Spinal cord (tissue), 9 donors: ENCODE measurements at regions not wholly inside any gene's neighbourhood (a gene's known extent, or its start where the extent isn't known, plus 50 kb on each side); places are given as distances from the start of the nearest gene placed in this dataset.
A peak's percentile ranks its signal among the peaks of the same experiment; 100 is the strongest.

Source experiments
- DNase-seq, 6 donors: peaks; one replicate each; pipeline versions ENCODE4 v3.0.0 to v3.0.0-alpha.2; 2013 to 2015; ENCODE audit warnings: low spot score in 6 of 6, low read depth in 4 of 6
- H3K27ac ChIP-seq: one replicate; pipeline ENCODE4 v1.5.1; 2013; ENCODE audit warnings: low read depth, low read length, control low read depth
- H3K27me3 ChIP-seq: one replicate; pipeline ENCODE4 v1.6.1; 2013; ENCODE audit warnings: low read length; ENCODE audit not compliant: control insufficient read depth, insufficient read depth
- H3K36me3 ChIP-seq: one replicate; pipeline ENCODE4 v1.6.1; 2013; ENCODE audit warnings: low read length; ENCODE audit not compliant: control insufficient read depth, insufficient read depth
- H3K4me1 ChIP-seq: one replicate; pipeline ENCODE4 v1.6.1; 2013; ENCODE audit warnings: low read length; ENCODE audit not compliant: control insufficient read depth, insufficient read depth
- H3K4me3 ChIP-seq: one replicate; pipeline ENCODE4 v1.5.1; 2013; ENCODE audit warnings: low read depth, low read length, control low read depth
- H3K9me3 ChIP-seq: one replicate; pipeline ENCODE4 v1.6.1; 2013; ENCODE audit warnings: low read length; ENCODE audit not compliant: control insufficient read depth, insufficient read depth
- WGBS: methylation state at CpG from one replicate; pipeline ENCODE4 v1.1.5; 2013; ENCODE audit warnings: missing lambda C conversion rate; ENCODE audit not compliant: insufficient coverage; 5-methylcytosine and 5-hydroxymethylcytosine counted together
- donor health status: healthy.

DNA sequence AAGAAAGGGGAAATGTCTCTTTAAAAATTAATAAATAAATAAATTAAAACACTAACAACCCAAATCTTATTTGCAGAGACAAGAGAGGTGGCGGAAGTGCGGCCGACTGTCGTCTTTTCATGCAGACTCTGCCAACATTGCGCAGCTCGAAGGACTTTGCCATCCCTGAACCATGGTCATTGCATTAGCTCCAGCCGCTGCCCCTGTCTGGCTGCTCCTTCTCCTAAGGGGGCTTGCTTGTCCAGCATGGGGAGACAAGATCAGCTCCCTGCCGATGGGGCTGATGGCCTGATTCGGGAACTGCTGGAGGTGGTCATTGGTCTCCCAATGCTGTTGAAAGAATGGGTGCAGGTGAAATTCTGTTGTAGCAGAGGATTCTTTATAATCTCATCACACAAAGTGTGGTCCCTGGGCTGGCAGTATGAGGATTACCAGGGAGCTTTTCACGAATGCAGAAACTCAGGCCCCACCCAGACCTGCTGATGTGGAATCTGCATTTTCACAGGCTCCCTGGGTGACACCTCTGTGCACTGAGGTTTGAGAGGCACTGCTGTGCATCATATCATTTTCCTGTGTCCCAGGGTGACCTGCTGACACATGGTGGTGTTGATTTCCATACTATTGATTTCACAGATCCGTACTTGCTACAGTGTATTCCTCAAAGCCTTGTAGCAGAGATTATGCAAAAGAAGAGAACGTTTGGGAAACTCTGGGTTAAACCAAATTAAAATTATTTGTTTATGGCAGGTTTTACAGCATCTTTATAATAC is 172.4 kb upstream of the ZMIZ1 start:
- no peaks in the 10 kb centered on the region for H3K27me3 ChIP-seq
- 53% methylated on average over 9 of the region's 12 CpGs for WGBS
- H3K27ac ChIP-seq: no peak overlapping the region
- H3K36me3 ChIP-seq: no peaks in the 10 kb centered on the region
- peak in 1 of 6 donors; percentile 76 for DNase-seq
- no peaks in the 10 kb centered on the region for H3K9me3 ChIP-seq
- H3K4me1 ChIP-seq: peaks cover 6% of the 10 kb centered on the region
- no peak overlapping the region for H3K4me3 ChIP-seq

DNA sequence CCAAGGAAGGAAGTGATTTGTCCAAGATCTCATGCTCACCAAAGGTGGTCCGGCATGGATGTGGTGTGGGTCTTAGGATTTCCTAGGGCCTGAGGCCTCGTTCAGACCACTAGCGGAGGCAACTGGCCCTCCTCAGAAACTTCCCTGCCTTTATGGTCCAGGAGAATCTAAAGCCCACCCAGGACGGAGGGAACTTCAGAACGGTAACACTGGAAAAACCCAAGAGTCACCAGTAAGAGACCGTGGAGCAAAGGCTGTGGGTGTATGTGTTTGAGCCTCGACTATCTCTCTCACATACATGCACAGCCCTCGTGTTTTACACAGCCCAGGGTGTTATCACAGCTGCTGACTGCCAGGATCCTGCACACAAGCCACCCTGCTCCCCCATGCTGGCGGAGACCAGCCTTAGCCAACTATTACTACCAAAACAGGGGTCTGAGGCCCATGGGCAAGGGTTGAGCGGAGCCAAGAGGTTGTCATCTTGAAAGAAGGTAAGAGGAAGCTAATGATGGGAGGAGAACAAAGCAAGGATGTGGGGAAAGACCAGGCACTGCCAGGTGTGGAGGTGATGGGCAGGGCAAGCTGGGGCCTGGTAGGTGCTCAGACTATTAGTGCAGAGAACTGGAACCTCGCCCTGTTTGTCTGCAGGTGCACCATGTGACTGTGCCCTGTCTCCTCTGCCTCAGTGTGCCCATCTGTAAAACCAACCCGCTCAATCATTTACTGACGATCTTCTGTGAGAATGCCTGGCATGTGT is 170.2 kb upstream of the ZMIZ1 start:
- Histone ChIP-seq H3K4me3 (no peak overlapping the region), H3K9me3 (no peaks in the 10 kb centered on the region), H3K4me1 (peaks cover 6% of the 10 kb centered on the region), H3K36me3 (no peaks in the 10 kb centered on the region), H3K27ac (no peak overlapping the region), H3K27me3 (no peaks in the 10 kb centered on the region)
- 91% methylated on average over 5 of the region's 13 CpGs for WGBS
- DNase-seq: no peak

DNA sequence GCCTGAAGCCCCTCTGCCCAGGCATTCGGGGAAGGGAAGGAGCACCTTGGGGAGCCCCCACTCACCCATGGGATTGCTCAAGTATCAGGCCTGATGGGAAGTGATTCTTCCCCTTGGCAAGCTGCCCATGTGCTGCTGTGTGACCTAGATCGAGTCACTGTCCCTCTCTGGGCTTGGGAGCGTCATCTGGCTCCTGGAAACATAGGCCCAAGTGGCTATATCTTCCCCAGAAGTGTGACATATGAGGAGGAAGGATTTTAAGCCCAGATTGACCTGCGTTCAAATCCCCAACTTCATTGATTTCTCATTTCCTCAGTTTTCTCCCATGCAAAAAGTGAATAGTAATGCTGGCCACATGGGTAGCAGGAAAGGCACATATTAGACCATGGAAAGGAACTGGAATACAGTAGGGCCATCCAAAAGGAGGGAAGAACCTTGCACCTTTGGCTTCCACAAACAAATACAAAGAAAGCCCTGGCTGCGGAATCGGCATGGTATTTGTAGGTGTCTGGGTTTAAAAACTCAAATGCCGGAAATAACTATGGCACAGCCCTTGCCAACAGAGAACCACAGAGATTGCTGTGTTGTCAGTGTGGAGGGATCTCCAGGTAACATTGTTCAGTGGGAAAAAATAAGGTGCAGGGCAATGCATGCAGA is 169.5 kb upstream of the ZMIZ1 start:
- no peaks in the 10 kb centered on the region for H3K9me3 ChIP-seq

DNA sequence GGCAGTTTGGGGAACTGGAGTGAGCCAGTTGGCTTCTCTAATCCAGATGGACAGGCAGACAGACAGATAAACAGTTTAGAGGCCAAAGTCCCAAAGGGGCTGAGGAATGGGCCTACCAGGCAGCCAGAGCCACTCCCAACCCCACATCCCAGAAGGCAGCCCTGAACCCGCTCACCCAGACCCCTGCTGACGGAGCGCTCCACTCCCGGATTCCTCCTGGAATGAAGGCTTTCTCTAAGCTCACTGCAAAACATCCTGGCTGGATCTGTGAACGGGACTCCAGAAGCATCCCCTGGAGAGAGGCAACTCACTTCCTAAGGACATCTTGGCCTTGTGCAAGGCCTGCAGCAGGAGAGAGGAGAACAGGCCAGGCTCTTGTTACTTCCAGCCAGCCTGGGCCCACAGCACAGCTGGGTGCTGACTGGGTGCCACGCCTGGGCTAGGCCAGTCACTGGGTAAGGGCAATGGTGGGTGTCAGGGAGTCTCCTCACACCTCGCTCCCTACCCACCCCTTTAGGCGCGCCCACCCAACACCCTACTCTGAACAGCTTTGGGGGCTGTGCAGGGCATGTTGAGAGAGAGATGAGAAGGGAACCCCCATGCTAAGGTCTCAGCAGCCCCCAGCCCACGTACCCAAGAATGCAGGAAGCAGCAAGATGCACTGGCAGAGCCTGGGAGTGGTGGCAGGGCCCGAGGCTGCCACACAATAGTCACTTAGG is 168.6 kb upstream of the ZMIZ1 start:
- WGBS: 65% methylated on average over 6 of the region's 11 CpGs
- Histone ChIP-seq H3K4me1 (peaks cover 6% of the 10 kb centered on the region), H3K27me3 (no peaks in the 10 kb centered on the region), H3K36me3 (no peaks in the 10 kb centered on the region), H3K27ac (peak overlapping the region; percentile 10), H3K9me3 (no peaks in the 10 kb centered on the region), H3K4me3 (no peak overlapping the region)
- DNase-seq: no peak

More for the DNA sequence above, 169.5 kb upstream of the ZMIZ1 start:
- DNase-seq: no peak
- Histone ChIP-seq H3K36me3 (no peaks in the 10 kb centered on the region), H3K4me3 (no peak overlapping the region), H3K27me3 (no peaks in the 10 kb centered on the region), H3K27ac (no peak overlapping the region), H3K4me1 (peaks cover 6% of the 10 kb centered on the region)
- WGBS: 98% methylated on average over 4 of the region's 7 CpGs

DNA sequence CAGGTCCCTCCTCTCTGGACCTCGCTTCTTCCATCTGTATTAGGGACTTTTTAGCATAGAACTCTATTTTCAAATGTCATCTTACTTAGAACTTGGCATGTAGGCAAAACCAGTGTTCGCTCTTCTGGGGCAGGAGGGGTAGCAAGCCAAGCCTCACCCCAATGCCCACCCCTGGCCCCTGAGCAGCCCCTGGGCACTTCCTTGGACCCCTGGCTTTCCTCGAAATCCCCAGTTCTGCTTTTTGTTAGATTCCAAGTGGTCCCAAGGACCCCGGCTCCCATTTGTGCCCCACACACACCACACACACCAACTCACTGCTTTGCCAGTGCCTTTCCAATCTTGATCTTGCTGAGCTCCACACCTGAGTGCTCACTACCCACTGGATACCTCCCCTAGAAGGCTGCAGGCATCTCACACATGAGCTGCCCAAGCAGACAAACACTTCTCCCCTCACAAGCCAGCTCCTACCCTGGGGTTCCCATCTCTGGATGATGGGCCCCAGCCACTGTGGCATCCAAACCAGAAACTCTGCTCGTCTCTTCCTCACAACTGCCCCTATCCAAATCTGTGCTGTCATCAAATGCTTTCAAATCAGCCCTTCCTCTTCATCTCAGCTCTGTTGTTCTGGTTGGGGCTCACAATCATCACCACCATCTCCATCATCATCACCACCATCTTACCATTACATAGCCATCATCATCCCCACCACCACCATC is 167.9 kb upstream of the ZMIZ1 start:
- WGBS: 100% methylated on average over 5 of the region's 5 CpGs
- Histone ChIP-seq H3K27ac (no peak overlapping the region), H3K36me3 (no peaks in the 10 kb centered on the region)

DNA sequence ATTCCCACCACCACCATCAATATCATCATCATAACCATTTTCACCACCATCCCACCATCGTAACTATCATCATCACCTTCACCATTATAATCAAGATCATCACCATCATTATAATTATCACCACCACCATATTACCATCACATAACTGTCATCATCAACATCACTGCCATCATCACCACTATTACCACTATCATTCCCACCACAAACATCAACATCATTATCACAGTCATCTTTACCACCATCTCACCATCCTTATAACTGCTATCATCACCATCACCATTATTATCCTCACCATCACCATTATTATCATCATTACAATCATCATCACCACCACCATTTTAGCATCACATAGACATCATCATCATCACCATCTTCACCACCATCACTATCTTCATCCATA is 167.1 kb upstream of the ZMIZ1 start:
- Histone ChIP-seq H3K36me3 (no peaks in the 10 kb centered on the region), H3K27me3 (no peaks in the 10 kb centered on the region), H3K4me1 (peaks cover 11% of the 10 kb centered on the region), H3K4me3 (no peak overlapping the region), H3K9me3 (no peaks in the 10 kb centered on the region), H3K27ac (no peak overlapping the region)
- no peak for DNase-seq
- WGBS: 93% methylated on average over 1 of the region's 1 CpG

More for the DNA sequence above, 167.9 kb upstream of the ZMIZ1 start:
- Histone ChIP-seq H3K4me3 (no peak overlapping the region), H3K4me1 (peaks cover 13% of the 10 kb centered on the region), H3K9me3 (no peaks in the 10 kb centered on the region), H3K27me3 (no peaks in the 10 kb centered on the region)
- no peak for DNase-seq

DNA sequence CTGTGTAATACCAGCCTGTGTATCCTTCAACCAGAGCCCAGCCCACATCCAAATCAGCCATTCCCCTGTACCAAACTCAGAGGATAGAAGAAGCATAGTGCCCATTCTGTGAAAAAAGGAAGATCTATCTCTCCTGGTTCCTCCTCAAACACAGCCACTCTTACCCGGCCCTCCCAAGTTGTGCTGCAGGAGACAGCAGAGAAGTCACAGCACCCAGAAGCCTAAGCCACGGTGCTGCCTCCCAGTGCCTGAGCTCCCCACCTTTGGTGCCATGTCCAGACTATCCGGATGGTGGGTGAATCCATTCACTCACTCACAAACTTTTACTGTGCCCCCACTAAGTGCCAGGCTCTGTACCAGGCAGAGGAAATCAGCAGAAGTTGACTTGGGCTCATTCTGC is 166.0 kb upstream of the ZMIZ1 start:
- Histone ChIP-seq H3K36me3 (no peaks in the 10 kb centered on the region), H3K4me1 (peaks cover 17% of the 10 kb centered on the region), H3K27me3 (no peaks in the 10 kb centered on the region), H3K4me3 (no peak overlapping the region), H3K27ac (no peak overlapping the region), H3K9me3 (no peaks in the 10 kb centered on the region)
- 88% methylated on average over 3 of the region's 3 CpGs for WGBS
- DNase-seq: peak in 1 of 6 donors; percentile 0

DNA sequence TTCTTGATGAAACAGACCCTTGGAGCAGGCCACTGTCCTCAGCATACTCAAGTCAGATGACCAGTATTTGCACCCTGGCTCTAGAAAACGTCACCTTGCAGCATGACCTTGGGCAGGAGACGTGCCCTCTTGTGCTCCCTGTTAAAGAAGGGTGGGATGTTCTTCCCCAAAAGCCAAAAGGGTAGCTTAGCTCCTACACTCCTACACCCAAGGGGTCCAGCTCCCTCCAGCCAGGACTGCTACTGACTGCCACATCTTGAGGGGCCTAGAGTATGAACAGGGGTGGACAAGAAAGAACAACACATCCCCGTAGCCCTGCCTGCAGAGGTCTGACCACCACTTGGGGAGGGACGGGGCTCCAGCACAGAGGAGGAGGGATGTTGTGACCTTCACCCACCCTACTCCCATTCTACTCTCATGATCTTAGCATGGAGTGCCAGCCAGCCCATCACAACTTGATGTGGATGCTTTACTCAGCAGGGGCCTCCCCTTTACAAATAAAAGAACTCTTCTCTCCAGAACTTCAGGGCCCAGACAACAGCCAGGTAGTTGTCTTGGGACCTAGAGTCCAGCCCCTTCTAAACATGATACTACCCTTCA is 165.3 kb upstream of the ZMIZ1 start:
- H3K9me3 ChIP-seq: no peaks in the 10 kb centered on the region
- no peak overlapping the region for H3K27ac ChIP-seq
- no peak overlapping the region for H3K4me3 ChIP-seq
- WGBS: 100% methylated on average over 1 of the region's 4 CpGs
- no peaks in the 10 kb centered on the region for H3K27me3 ChIP-seq
- peaks cover 23% of the 10 kb centered on the region for H3K4me1 ChIP-seq
- no peak for DNase-seq
- H3K36me3 ChIP-seq: no peaks in the 10 kb centered on the region
